GM19238 (cell line): ENCODE measurements at regions not wholly inside any gene's neighbourhood (a gene's known extent, or its start where the extent isn't known, plus 50 kb on each side); places are given as distances from the start of the nearest gene placed in this dataset.

Experiments
- DNase-seq: peaks from one replicate; pipeline ENCODE4 v3.0.0; 2011; ENCODE audit warnings: low spot score; ENCODE audit not compliant: insufficient read length

DNA sequence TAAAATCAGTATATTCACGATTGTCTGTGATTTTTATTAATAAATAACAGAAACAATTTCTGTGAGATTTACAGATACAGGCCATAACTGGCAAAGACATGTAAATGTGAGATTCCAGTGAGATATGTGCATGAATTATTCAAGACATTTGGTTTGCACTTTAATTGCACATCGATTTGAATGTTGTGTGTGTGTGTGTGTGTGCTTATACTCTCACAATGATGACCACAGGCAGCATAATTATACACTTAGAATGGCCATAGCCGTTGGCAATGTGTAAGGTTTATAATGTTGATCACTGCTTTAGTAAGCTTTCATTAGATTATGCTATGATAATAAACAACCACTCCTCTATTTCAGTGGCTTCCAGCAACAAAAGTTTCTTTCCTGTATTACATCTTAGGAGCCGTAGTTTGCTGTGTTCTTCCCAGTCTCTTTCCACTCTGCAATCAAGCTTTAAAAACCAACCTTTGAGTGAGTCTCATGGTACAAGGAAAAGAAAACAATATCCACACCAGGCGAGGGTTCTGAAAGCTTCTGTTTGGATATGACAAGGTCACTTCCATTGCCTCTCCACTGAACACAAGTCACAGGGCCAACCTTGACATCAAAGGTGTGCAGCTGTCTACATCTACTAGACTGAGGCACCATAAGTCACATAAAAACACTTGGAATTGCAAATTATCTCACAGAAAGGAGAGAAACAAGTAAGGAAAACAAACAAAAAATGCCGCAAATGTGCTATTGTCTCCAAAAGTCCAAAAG lies 897.7 kb downstream of the RAB28 start:
- DNase-seq: no peak

DNA sequence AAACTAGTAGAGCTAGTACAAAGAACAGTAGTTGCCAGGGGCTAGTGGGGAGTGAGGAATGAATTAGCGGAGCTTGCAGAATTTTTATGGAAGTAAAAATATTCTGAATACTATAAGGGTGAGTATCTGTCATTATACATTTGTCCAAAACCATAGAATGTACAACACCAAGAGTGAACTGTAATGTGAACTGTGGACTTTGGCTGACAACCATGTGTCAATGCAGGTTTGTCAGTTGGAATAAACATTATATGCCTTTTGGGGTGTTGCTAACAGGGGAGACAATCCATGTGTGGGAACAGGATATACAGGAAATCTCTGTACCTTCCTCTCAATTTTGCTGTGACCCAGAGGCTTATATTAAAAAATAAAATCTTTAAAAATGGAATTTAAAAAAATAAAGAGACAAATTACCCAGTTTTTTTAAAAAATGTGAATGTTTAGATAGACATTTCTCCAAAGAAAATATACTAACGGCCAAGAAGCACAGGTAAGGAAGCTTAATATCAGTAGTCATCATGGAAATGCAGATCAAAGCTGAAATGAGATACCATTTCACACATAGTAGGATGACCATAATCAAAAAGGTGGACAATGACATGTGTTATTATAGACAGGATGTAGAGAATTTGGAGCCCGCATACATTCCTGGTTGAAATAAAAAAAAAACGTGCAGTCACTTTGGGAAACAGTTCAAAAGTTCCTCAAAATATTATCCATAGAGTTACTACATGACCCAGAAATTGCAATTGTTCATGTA lies 899.8 kb downstream of the RAB28 start:
- no peak for DNase-seq

DNA sequence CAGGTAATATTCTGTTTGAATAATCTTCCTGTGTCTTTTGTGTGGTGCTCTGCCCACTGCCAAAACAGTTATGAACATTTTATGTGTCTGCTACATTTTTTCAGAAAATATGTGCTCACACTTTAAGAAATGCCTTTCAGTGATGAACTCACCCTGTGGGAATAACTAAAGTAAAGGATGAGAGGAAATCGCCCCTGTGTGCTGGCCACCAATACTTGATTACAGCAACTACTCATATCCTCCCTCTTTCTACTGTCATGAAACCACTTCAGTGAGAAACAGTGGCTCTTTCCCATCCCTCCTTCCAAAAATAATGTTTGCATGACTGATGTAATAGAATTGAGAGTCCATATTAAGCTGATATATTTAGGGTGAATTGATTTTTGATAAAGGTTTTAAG lies 900.9 kb downstream of the RAB28 start:
- no peak for DNase-seq

DNA sequence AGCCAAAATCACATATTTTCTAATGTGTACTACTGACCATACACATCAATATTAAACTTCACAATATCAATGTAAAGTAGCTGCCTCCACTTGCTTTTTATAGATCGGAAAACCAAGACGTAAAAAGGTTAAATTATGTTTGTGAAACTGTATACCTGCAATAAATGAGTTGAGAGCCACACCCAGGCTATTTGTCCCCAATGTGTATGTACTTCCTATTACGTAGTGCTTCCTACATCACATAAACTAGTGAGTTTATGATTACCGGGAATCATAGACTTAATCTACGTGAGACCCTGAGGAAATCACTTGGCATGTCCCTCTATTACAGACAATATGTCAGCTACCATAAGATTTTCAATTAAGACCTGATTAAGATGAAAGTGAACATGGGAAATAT lies 903.4 kb downstream of the RAB28 start:
- DNase-seq: no peak

DNA sequence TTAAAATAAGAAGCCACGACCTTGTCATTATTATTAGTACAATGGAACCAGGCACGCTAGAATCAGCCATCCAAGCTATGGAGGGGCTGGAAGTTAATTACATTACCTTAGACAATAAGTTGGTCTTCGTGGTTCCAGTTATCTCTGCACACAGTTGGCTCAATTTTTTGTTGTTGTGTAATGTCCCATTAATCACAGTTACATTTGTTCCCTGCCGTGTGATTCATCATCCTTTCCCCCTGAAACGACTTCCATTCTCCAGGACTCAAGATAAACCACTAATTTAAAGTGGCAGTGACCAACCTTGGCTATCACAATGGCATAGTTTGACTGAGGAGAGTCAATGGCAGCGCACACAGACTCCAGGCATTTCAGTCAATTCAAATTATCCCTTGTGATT lies 905.0 kb downstream of the RAB28 start:
- no peak for DNase-seq

DNA sequence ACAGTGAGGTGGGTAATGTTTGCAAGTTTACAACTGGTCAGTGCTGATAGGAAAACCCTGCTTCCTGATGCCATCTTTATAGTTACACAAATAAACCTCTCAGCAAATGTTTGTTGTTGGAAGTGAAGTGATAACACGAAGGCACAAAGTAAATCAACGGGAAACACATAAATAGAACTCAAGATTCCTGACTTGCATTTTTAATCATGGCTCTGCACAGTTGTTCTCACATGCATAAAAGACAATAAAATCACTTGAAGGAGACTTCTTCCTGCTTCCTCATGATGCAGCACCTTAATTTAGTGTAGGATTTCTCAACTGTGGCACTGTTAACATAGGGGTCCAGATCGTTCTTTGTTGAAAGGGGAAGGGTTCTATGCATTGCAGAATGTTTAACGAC lies 907.7 kb downstream of the RAB28 start:
- no peak for DNase-seq

DNA sequence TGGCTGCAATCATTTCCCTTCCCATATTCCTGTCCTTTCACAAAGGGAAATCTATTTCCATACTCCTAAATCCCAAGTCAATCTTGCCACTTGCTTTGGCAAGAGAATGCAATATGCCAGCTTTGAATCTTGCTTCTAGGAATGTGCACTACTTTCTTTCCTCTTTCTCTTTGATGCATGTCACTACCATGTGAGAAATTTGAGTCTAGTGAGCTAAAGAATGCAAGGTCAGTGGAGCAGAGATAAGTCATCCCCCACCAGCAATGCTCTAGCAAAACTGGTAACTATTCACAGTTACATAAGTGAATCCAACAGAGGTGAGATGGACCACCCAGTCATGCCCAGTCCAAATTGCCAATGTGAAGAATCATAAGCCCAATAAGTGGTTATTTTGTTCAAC lies 910.4 kb downstream of the RAB28 start:
- DNase-seq: no peak

DNA sequence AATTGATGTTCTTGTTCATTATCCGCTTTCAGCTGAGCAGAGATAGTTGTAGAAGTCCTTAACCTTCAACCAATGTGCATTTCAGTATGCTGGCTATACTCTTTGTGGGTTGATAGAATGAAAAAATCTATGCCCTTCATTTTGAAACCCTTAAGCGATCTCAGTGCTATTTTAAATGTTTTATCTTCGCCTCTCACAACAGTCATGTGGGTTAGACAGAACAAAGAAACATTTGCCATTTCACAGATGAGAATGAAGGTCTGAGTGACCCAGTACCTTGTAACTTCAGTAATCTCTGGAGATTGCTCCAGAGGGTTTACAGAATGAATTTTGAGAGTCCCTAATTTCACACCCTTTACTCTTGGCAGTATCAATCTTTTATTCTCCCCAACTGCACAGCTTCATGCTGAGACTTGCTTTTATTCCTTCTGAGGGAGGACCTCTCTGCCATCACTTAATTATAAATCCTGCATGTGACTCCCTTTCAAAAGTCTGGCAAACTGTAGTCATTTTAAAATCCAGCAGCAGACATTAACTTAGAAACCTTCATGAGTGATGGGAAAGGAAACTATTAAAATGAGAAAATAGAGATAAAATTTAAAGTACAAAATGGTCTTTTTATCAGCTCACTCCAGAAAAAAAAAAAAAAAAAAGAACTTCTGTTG lies 921.5 kb downstream of the RAB28 start:
- DNase-seq: no peak

DNA sequence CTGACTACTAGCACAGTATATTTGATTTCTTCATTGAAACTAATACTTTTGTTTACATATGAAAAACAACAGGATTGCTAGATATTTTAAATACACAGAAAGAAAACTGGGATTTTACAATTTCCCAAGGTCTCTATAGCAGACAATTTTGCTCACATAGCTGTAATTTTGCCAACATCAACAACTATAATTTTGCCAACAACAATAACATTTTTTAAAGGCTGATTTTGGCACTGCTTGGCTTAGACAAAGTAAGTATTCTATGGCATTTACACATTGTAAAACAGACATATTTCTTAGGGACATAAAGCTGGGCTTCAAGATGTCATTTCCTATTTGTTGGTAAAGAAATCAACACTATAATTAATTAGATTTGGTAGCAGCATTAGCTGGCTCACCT lies 922.1 kb downstream of the RAB28 start:
- no peak for DNase-seq

DNA sequence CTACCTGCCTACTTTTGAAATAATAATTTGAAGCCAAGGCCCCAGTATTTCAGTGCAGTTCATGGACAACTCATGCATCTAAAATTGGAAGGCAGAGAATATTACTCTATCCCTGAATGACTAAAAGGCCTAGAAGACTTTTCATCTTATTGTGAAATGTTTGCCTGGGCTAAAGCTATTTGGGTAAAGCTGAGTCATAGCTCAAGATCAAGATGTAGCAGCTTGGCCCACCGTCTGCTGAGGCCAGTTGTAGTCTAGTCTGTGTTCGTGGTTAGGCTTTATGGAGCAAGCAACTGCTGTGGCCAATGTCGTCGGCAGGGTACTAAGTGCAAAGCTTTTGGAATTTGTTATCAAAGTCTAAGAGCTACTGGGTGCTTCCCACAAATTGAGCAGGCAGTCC lies 929.1 kb downstream of the RAB28 start:
- no peak for DNase-seq

DNA sequence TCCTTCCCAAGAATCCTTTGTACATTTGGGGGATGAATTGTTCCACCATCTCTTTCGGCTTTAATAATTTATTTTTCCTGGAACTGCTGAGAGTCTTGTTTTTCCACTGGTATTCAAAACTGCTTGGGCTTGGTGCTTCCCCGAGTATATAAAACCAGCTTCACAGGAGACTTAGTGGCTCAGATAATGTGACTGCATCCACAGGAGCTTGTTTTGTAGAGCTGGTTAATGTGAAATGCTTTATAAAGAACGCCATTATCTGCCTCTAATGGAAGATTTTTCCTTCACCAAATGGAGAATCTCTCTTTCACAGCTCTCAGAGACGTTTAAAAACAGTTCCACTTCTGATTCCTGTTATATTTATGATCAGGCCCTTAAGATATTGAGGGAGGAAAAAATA lies 935.5 kb downstream of the RAB28 start:
- DNase-seq: no peak

DNA sequence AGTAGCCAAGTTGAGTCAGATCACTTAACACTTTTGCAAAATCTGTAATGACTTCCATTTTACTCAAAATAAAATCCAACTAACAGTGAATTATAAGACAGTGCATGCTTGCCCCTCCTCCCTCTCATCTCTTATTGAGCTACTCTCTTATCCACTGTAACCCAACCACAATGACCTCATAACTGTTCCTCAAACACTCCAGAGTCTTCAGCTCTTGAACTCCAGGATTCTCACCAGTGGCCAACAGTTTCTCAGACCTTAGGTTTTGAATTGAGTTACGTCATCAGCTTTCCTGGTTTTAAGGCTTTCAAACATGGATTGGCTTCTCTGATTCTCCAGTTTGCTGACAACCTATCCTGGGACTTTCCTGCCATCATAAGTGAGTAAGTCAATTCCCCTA lies 938.3 kb downstream of the RAB28 start:
- no peak for DNase-seq

DNA sequence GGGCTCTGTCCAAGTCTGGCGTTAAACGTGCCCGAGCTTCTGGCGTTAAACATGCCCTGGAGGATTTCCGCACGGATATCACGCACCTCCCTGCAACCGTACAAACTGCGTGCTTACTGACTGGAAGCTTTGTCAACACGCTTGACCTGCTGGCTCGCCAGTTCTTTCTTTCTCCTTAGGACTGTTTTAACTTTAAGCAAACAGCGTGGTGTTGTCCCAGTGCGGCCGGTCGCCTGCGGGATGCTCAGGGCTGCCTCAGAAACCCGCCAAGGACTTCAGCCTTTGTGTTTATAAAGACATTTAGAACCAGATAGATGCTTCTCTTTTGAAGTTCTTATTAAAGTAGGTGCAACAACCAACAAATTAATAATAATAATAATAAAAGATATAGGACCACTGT lies 946.0 kb downstream of the RAB28 start:
- no peak for DNase-seq

DNA sequence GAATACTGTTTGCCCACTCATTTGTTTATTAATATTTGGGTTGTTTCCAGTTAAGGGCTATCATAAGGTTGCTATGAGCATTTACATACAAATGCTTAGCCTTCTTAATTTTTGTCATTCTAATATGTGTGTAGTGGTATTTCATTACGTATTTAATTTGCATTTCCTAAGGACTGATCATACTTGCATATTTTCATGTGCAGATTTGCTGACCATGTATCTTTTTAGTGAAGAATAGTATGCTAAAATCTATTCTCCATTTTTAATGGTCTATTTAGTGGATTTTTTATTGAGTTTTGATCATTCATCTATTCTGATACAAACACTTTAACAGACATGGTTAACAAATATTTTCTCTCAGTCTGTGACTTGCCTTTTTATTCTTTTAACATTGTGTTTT lies 949.5 kb downstream of the RAB28 start:
- DNase-seq: no peak

DNA sequence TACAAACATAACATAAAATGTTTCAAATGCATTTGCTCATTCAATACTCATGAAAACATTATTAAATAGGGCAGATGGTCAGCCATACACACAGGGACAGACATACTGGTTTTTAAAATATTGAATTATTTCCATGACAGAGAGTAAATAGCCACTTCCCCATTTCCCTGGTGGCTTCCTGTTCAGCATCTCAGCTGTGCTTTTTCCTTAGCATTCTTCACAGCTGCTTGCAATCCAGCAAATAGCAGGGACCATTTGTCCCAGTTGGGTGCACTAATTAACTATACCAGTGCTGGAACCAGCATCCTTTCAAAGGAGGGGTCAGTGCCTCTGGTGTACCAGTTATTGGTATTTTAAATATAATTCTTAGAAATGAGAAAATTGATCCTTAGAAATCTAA lies 964.7 kb downstream of the RAB28 start:
- no peak for DNase-seq

DNA sequence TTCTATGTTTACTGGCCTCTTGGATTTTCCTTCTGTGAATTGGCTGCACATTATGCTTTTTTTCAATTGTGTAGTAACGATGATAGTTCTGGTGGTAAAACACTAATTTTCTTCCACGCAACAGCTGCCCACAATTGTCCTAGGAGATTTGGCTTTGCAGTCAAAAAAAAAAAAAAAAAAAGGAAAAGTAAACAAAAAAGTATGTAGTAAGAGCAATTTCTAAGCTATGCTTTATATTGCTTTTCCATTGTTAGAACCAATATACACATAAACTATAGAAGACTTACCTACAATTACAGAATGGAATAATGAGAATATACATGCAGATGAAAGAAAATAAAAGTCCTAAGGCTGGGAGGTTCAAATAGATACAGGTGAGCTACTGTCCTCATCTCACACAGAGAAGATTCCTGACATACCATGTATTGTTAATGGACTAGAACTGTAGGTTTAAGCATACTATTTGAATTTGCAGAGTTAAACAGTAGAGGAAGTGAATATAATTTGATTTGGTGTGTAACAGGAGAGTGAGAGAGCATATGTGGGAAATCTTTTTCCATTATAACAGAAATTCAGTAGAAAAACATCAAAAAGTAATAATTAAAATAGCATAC lies 976.2 kb downstream of the RAB28 start:
- no peak for DNase-seq

DNA sequence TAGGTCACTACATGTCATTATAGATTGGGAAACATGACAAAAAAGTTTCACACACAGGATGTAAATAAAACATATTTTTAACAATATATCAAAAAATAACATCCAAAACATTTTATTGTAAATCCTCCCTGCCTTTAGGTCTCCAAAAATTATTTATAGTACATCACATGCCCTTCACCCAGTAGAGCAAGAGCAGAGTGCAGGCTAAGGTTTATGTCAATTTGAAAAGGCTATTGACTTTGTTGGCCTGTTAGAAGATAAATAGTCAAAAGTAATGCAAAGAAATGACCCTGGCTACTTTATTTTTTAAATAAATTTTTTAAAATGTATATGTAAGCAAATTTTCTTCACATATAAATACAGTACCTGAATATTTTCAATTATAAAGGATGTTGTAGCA lies 983.7 kb downstream of the RAB28 start:
- DNase-seq: no peak

DNA sequence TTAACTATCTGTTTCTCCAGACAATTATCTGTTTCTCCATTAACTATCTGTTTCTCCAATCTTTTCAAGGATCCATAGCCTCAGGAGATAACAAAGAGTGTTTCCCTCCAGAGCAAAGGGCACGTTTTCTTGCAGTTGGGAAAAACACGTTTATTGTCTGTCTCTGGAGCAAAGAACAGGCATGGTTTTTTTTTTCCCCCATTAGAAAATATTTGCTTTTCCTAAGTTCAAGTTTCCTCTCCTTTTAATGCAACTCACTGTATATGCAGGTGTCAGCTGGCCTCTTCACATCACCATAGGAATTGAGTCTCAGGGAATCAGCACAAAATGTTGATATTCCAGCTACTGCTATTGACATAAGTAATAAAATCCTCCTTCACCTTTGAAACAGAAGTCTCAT lies 984.4 kb downstream of the RAB28 start:
- no peak for DNase-seq

DNA sequence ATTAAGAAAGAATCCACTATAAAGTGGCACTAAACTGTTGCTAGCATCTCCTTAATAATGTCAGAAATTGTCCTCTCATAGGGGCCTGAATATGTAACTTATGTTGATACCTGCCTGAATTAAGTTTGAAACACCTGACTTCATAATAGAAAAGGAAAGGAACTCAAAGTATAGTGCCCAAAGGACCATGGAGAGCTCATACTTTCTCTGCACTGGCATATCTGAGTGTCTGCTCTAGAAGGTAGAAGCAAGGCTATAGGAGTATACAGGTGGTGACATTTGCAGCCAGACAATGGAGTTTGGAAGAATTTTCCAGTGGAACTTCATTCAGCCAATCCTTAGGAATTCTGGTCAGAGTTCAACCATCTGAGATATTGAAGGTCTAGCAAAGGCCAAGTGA lies 988.9 kb downstream of the RAB28 start:
- no peak for DNase-seq

DNA sequence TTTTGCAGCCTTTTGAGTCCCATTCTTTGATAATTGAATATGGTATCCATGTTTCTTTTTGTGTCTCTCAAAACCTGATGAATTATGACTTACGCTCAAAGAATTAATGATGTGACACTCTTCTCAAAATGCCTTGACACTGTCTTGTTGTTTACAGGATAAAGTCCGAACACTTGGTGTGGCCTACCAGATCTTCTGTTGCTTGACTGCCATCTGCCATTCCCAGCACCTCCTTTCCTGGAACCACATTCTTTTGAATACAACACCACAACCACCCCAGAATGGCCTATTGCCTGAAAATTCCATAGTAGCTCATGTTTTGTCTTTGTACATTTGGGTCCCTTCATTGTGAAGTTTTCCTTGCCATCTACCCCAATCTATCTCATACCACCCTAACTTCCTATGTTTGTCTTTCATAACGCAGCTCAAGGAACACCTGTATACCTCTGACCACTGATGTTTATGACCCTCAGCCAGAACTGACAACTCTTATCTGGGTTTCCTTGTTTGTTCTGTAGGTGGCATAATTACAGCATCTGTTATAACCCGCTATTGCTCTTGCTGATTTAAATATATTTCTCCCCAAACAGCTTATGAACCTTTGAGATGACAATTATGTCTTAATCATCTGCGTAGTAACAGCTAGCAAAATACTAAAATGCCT lies 991.3 kb downstream of the RAB28 start:
- DNase-seq: no peak

DNA sequence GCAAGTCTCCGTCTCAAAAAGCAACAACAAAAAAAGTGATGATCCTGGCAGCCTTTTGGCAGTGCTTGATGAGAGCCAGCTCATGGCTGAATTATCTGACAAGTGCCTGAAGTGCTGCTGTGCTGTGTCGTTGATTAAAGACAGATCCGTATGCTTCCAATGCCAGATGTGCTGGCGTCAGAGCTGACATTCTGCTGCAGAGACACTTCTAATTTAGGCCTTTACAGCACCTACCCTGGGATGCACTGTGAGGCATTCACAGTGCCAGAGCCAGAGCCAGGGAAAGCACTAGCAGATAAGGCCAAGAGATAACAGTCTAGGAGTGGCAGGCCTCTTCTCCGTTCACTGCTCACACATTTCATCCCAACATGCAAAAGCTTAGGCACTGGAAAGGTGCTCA lies 995.5 kb downstream of the RAB28 start:
- DNase-seq: no peak

DNA sequence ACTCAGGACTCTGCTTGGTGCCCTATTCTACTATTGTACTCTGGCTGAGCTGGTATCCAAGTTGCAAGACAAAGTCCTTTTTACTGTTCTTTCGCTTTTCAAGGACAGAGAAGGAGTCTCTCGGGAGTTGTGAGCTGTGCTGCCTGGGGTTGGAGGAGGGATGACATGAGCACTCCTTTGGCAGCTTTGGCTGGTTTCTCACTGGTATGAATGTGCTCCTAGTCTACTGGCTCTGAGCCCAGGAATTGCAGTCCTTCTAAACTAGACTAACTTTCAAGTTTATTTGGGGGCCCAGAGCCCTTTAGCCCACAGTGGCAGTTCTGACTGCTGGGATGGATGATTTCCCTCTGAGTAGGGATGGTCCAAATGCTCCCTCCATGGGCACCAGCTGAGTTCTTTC lies 997.1 kb downstream of the RAB28 start:
- no peak for DNase-seq
